Activated T-helper 1 cell treated with anti-CD3 and anti-CD28 coated beads, Interleukin-12 subunit alpha, Interleukin-12 subunit beta, Interleukin-2, Interleukin-4 antibody, amounts not matched to agents 30 ng/mL and 10 ng/mL and 1 ng/mL, durations not matched to agents 14 hours and 24 hours and 36 hours (primary cell): ENCODE measurements at regions not wholly inside any gene's neighbourhood (a gene's known extent, or its start where the extent isn't known, plus 50 kb on each side); places are given as distances from the start of the nearest gene placed in this dataset.

Source experiments
- DNase-seq: peaks from one replicate; pipeline ENCODE4 v3.0.0; 2021; ENCODE audit warnings: low spot score
- H3K27ac Mint-ChIP-seq: one replicate; pipeline ENCODE4 v1.8.0; 2021; ENCODE audit warnings: mild to moderate bottlenecking, mixed read lengths
- H3K27me3 Mint-ChIP-seq: one replicate; pipeline ENCODE4 v1.8.0; 2022; ENCODE audit warnings: mild to moderate bottlenecking, moderate library complexity, mixed read lengths; ENCODE audit not compliant: insufficient read depth
- H3K36me3 Mint-ChIP-seq: one replicate; pipeline ENCODE4 v1.8.0; 2021; ENCODE audit warnings: low read depth, mixed read lengths
- H3K4me1 Mint-ChIP-seq: one replicate; pipeline ENCODE4 v1.8.0; 2021; ENCODE audit warnings: low read depth, mixed read lengths
- H3K4me3 Mint-ChIP-seq: one replicate; pipeline ENCODE4 v1.8.0; 2021; ENCODE audit warnings: mild to moderate bottlenecking, moderate library complexity, mixed read lengths
- H3K9me3 Mint-ChIP-seq: one replicate; pipeline ENCODE4 v1.8.0; 2021; ENCODE audit warnings: mixed read lengths
- intact Hi-C: fragments of 100-400 bp; cut with micrococcal nuclease; formaldehyde crosslinking; loops from one replicate; pipeline ENCODE4 v1.15.1; 2024

DNA sequence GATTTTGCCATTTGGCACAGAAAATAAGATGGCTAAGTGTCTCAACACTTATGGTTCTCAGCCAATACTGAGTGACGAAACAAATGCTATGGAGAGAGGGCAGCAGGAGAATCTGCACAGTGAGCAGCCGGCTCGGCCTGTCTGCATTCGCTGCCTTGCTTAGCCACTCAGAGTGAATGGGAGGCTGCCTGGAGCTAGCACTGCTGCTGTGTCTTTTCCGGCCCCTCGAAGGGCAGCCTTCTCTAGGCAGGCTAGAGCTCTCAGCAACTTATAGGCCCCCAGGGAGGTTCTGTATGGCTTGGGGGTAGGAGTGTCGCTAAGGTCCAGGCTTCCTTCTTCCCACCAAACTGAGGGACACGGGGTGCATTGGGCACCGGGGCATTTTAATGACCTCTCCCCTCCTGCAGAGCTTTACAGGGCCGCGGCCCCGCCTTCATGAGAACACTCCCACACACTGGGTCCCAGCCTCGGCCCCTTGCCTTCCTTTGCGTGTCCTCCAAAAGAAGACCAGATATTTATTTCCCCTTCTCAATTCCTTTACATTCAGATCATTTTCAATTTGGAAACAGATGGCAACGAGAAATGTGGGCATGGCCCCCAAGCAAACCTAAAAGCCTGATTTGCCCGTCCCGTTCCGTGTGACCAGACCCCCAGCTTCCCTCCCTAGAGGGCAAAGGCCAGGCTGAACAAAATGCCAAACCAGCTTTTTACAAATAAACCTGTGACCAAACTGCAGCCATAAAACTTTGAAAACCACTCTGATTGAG, 670.9 kb downstream of the TOX3 start:
- H3K27ac Mint-ChIP-seq, result no peak overlapping the region

DNA sequence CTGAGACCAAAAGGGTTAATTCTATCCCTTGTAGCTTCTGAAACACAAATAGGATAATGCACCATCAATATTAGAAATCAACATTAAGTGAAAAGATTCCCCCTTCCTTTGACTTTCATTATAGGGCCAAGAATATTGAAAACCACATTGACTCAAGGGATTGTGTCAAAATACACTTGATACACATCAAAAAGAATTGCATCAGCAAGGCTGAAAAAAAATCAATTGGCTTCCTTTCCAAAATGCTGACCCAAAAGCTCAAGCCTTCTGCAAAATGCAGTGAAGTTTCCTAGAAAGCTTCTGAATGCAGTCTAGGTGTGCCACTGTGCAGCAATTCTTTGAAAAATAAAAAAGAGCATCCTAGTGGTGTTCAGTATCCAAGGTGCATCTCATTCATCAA, 674.4 kb downstream of the TOX3 start:
- intact Hi-C loops, result no loop called here
- peaks cover 3% of the 10 kb centered on the region for H3K9me3 Mint-ChIP-seq

More for the DNA sequence above, 670.9 kb downstream of the TOX3 start:
- Mint-ChIP-seq H3K4me3 (no peak overlapping the region), H3K36me3 (no peaks in the 10 kb centered on the region), H3K27me3 (no peaks in the 10 kb centered on the region), H3K4me1 (no peaks in the 10 kb centered on the region), H3K9me3 (no peaks in the 10 kb centered on the region)
- no peak for DNase-seq
- intact Hi-C loops, result no loop called here

DNA sequence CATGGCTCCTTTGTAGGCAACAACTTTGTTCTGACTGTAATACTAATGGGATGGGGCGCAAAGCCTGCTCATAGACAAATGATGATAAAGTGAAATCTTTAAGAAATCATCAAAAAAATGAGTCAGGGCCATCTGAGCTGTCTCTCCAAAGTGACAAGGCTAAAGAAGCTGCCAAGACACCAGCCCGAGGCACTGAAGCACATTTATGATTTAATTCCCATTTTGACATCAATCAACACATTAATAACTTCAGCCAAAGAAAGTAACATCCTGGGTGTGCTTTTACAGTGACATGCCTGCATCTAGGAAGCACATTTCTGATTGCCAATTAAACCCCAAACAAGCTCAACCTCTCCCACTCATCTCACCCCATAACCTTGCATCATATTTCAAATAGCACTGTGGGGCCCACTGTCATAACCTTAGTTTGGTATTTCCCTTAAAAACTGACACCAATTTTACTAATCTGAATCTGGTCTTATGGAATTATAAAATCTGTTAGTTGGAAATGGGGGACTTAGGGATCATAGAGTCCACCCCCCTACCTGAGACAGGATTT, 676.6 kb downstream of the TOX3 start:
- Mint-ChIP-seq H3K9me3 (peaks cover 3% of the 10 kb centered on the region), H3K27ac (no peak overlapping the region), H3K4me3 (no peak overlapping the region), H3K4me1 (no peaks in the 10 kb centered on the region), H3K27me3 (no peaks in the 10 kb centered on the region), H3K36me3 (no peaks in the 10 kb centered on the region)
- intact Hi-C loops, result no loop called here
- no peak for DNase-seq

More for the DNA sequence above, 674.4 kb downstream of the TOX3 start:
- no peak for DNase-seq
- H3K4me1 Mint-ChIP-seq, result no peaks in the 10 kb centered on the region
- H3K36me3 Mint-ChIP-seq, result no peaks in the 10 kb centered on the region
- no peaks in the 10 kb centered on the region for H3K27me3 Mint-ChIP-seq
- no peak overlapping the region for H3K27ac Mint-ChIP-seq
- H3K4me3 Mint-ChIP-seq, result no peak overlapping the region

- no peak overlapping the region for H3K27ac Mint-ChIP-seq
- intact Hi-C loops, result no loop called here
- peaks cover 3% of the 10 kb centered on the region for H3K9me3 Mint-ChIP-seq
- H3K27me3 Mint-ChIP-seq, result no peaks in the 10 kb centered on the region
- H3K4me3 Mint-ChIP-seq, result no peak overlapping the region
- no peaks in the 10 kb centered on the region for H3K4me1 Mint-ChIP-seq
- no peaks in the 10 kb centered on the region for H3K36me3 Mint-ChIP-seq
- DNase-seq, result no peak
These were observed 677.8 kb downstream of the TOX3 start for GRCh38 chr16:51869176-51869575.

GRCh38 chr16:51868631-51869030, 678.3 kb downstream of the TOX3 start:
- H3K27me3 Mint-ChIP-seq, result no peaks in the 10 kb centered on the region
- H3K27ac Mint-ChIP-seq, result no peak overlapping the region
- DNase-seq, result no peak
- no peaks in the 10 kb centered on the region for H3K4me1 Mint-ChIP-seq
- H3K36me3 Mint-ChIP-seq, result no peaks in the 10 kb centered on the region
- H3K9me3 Mint-ChIP-seq, result peaks cover 3% of the 10 kb centered on the region
- intact Hi-C loops, result no loop called here
- no peak overlapping the region for H3K4me3 Mint-ChIP-seq

GRCh38 chr16:51867386-51868065, 679.4 kb downstream of the TOX3 start:
- Mint-ChIP-seq H3K4me1 (no peaks in the 10 kb centered on the region), H3K9me3 (peaks cover 3% of the 10 kb centered on the region), H3K27me3 (no peaks in the 10 kb centered on the region), H3K36me3 (no peaks in the 10 kb centered on the region), H3K27ac (no peak overlapping the region), H3K4me3 (no peak overlapping the region)
- DNase-seq, result no peak
- intact Hi-C loops, result no loop called here

DNA sequence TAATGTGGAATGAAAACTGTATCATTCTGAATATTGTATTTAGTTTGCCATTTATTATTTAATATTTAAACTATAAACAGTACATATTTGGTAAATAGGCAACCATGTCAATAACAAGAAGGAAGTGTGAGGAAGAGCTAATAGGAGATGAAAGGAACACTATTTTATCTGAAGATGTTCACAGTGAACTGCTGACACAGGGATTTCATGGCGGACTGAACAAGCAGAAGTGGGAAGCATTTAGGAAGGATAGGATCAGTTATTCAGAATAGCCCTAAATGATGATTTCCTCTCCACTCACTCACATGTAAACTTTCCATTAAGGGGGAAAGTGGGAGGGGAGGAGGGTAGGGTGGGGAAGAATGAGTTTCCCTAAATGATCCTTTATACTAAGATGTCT, 682.4 kb downstream of the TOX3 start:
- intact Hi-C loops, result no loop called here
- peaks cover 2% of the 10 kb centered on the region for H3K9me3 Mint-ChIP-seq
- H3K27me3 Mint-ChIP-seq, result no peaks in the 10 kb centered on the region
- H3K27ac Mint-ChIP-seq, result no peak overlapping the region
- H3K4me3 Mint-ChIP-seq, result no peak overlapping the region
- DNase-seq, result no peak
- H3K4me1 Mint-ChIP-seq, result no peaks in the 10 kb centered on the region
- H3K36me3 Mint-ChIP-seq, result no peaks in the 10 kb centered on the region

DNA sequence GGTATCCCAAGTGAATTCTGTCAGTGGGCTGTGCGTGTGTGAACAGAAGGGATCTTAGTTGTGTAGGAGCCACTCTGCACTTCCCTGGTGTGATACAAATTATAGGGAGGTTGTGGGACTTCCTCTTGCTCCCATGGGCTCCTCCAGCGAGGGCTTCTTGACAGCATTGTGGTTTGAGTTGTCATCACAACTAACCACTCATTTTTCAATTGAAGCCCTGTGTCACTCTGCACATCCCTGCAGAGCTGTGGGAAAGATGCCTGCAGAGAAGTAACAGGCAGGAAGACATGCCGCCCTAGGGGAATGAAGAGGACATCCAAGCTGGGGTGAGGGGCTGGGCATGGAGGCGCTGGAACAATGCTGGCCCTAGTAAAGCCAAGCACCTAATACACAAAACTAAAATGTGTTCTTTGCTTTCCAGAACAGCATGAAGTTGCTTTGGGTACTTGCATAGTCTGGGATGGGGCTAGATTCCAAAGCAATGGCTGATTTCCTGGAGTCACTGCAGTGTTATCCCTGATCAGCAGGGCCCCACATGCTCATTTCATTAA, 692.5 kb downstream of the TOX3 start:
- H3K36me3 Mint-ChIP-seq, result no peaks in the 10 kb centered on the region
- no peaks in the 10 kb centered on the region for H3K27me3 Mint-ChIP-seq
- intact Hi-C loops, result no loop called here
- no peaks in the 10 kb centered on the region for H3K9me3 Mint-ChIP-seq
- DNase-seq, result no peak
- no peak overlapping the region for H3K4me3 Mint-ChIP-seq
- H3K4me1 Mint-ChIP-seq, result no peaks in the 10 kb centered on the region
- no peak overlapping the region for H3K27ac Mint-ChIP-seq

- no peak overlapping the region for H3K4me3 Mint-ChIP-seq
- DNase-seq, result no peak
- H3K27me3 Mint-ChIP-seq, result no peaks in the 10 kb centered on the region
- H3K4me1 Mint-ChIP-seq, result no peaks in the 10 kb centered on the region
- H3K36me3 Mint-ChIP-seq, result no peaks in the 10 kb centered on the region
- no peak overlapping the region for H3K27ac Mint-ChIP-seq
- intact Hi-C loops, result no loop called here
- H3K9me3 Mint-ChIP-seq, result no peaks in the 10 kb centered on the region
These were observed 693.4 kb downstream of the TOX3 start for GRCh38 chr16:51853586-51853985.

GRCh38 chr16:51852892-51853291, 694.1 kb downstream of the TOX3 start:
- Mint-ChIP-seq H3K4me3 (no peak overlapping the region), H3K36me3 (no peaks in the 10 kb centered on the region), H3K27me3 (no peaks in the 10 kb centered on the region), H3K4me1 (no peaks in the 10 kb centered on the region), H3K9me3 (no peaks in the 10 kb centered on the region), H3K27ac (no peak overlapping the region)
- no peak for DNase-seq
- intact Hi-C loops, result no loop called here

GRCh38 chr16:51851111-51851510, 695.8 kb downstream of the TOX3 start:
- no peaks in the 10 kb centered on the region for H3K27me3 Mint-ChIP-seq
- no peak overlapping the region for H3K27ac Mint-ChIP-seq
- H3K36me3 Mint-ChIP-seq, result no peaks in the 10 kb centered on the region
- no peaks in the 10 kb centered on the region for H3K9me3 Mint-ChIP-seq
- no peak overlapping the region for H3K4me3 Mint-ChIP-seq
- DNase-seq, result no peak
- no peaks in the 10 kb centered on the region for H3K4me1 Mint-ChIP-seq
- intact Hi-C loops, result no loop called here

GRCh38 chr16:51849715-51850114, 697.2 kb downstream of the TOX3 start:
- no peak for DNase-seq
- no peaks in the 10 kb centered on the region for H3K27me3 Mint-ChIP-seq
- H3K4me3 Mint-ChIP-seq, result no peak overlapping the region
- H3K27ac Mint-ChIP-seq, result no peak overlapping the region
- no peaks in the 10 kb centered on the region for H3K36me3 Mint-ChIP-seq
- H3K9me3 Mint-ChIP-seq, result no peaks in the 10 kb centered on the region
- H3K4me1 Mint-ChIP-seq, result no peaks in the 10 kb centered on the region
- intact Hi-C loops, result no loop called here

DNA sequence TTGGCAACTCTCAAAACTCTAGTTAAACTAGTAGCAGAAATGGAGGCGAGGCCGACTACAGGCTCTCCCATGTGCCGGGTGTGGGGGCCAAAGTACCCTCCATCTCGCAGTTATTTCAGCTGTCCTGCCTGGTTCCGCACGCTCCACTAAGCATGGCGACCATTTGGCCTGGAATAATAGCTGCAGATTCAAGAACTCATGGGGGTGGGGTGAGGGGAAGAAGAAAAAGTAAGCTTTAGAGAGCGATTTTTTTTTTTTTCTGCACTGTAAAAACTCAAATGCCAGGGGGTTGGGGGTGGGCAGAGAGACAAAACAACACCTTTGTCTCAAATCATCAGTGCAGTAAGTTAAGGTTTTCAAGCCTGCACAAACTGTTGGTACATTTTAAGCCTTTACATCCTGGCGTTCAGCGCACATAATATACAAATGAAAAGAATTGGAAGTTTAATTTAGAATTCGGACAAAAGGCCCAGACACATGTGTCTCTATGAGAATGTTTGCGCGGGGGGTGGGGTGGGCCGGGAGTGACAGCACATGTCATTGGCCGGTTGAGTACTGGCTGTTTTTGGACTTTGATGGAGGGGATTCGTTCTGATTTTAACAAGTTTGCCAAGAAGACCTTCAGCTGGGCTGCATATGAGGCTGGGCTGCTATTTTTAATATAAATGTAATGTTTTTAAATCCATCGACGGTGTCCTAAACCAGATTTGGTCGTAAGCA, 694.7 kb upstream of the SALL1 start:
- Mint-ChIP-seq H3K36me3 (no peaks in the 10 kb centered on the region), H3K27ac (no peak overlapping the region), H3K9me3 (no peaks in the 10 kb centered on the region), H3K27me3 (no peaks in the 10 kb centered on the region), H3K4me1 (no peaks in the 10 kb centered on the region), H3K4me3 (no peak overlapping the region)
- intact Hi-C loops, result no loop called here
- no peak for DNase-seq
